ENCODE measurements at regions not wholly inside any gene's neighbourhood (a gene's known extent, or its start where the extent isn't known, plus 50 kb on each side); places are given as distances from the start of the nearest gene placed in this dataset.

DNA sequence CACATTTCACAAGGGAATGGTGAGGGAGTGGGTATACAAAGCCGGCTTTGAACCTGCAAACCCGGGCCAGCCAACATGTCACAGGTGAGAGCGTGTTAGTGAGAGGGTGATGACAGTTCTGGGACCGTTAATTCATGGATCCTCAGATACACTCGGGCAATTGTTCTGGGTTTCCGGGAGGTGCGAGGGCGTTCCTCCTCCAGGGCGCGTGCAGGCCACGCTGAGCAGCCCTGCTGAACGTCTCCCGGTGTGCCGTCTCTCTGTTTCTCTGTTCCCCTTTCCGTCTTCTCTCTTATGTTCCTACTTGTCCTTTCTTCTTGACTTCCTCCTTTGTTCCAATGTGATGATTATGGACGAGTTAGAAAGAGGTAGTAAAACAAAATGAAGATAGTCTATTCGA, 130.0 kb upstream of the GMDS start:
- ATAC-seq (ENCODE audit: low FRiP score in 2 of 2) = no peak
- TF ChIP-seq POLR2AphosphoS5 (IDR thresholded peaks at IDR 0.05) (no peak), EP300 (IDR thresholded peaks at IDR 0.05) (no peak), POLR2A (IDR thresholded peaks at IDR 0.05) (no peak)
- TF ChIP-seq, protein P1, sequence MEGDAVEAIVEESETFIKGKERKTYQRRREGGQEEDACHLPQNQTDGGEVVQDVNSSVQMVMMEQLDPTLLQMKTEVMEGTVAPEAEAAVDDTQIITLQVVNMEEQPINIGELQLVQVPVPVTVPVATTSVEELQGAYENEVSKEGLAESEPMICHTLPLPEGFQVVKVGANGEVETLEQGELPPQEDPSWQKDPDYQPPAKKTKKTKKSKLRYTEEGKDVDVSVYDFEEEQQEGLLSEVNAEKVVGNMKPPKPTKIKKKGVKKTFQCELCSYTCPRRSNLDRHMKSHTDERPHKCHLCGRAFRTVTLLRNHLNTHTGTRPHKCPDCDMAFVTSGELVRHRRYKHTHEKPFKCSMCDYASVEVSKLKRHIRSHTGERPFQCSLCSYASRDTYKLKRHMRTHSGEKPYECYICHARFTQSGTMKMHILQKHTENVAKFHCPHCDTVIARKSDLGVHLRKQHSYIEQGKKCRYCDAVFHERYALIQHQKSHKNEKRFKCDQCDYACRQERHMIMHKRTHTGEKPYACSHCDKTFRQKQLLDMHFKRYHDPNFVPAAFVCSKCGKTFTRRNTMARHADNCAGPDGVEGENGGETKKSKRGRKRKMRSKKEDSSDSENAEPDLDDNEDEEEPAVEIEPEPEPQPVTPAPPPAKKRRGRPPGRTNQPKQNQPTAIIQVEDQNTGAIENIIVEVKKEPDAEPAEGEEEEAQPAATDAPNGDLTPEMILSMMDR (IDR thresholded peaks at IDR 0.05) = no peak
- H3K9me3 ChIP-seq = no peaks in the 10 kb centered on the region
- peak in 1 of 2 donors; percentile 42 for DNase-seq
- WGBS, 2 donors = 88 to 90% methylated on average over 17 of the region's 17 CpGs
- no peak overlapping the region for H3K27ac ChIP-seq
- no peak overlapping the region for H3K4me3 ChIP-seq
- H3K36me3 ChIP-seq = no peaks in the 10 kb centered on the region
- H3K4me1 ChIP-seq = no peaks in the 10 kb centered on the region
- no peaks in the 10 kb centered on the region for H3K27me3 ChIP-seq

DNA sequence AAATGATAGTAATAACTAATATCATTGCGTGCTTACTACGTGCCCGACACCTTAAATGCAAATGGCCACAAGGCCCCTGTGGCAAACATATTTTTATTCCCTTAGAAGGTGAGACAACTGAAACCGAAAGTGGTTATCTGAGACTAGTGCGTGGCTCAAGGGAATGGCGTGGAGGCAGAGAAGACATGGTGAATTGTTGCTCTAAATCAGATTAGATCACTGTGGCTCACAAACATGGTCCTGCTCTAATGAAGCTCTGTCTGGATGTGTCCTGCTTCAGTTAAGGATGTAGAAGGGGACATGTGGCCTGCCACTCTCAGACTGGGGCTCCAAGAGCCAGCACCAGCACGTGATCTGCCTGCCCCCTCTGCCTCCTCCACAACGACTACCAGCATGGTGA, 124.2 kb upstream of the GMDS start:
- 95 to 98% methylated on average over 8 of the region's 8 CpGs for WGBS, 2 donors

DNA sequence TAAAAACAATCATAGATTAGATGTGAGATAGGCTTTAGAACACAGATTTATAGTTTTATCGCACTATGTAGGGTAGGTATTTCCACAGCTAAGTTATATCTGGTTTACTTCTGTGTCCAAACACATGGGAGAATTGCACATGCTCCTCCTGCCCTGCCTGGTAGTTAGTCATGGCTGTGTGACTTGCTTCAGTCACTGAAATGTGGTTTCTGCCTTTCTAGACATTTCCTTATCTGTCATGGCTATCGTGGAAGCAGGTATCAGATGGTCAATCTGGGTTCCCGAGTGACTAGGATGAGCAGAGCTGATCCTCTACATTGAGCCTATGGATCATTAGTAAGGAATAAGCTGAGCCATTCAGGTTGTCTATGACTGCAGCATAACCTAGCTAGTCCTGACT, 117.8 kb upstream of the GMDS start:
- H3K9me3 ChIP-seq = no peaks in the 10 kb centered on the region
- no peak overlapping the region for H3K27ac ChIP-seq
- no peaks in the 10 kb centered on the region for H3K4me1 ChIP-seq
- H3K27me3 ChIP-seq = no peaks in the 10 kb centered on the region
- TF ChIP-seq POLR2AphosphoS5 (IDR thresholded peaks at IDR 0.05) (no peak), EP300 (IDR thresholded peaks at IDR 0.05) (no peak), POLR2A (IDR thresholded peaks at IDR 0.05) (no peak)
- TF ChIP-seq, protein P1 (IDR thresholded peaks at IDR 0.05) = no peak
- no peak for ATAC-seq (ENCODE audit: low FRiP score in 2 of 2)
- no peak for DNase-seq
- WGBS, 2 donors = 32 to 60% methylated on average over 3 of the region's 3 CpGs
- H3K4me3 ChIP-seq = no peak overlapping the region
- H3K36me3 ChIP-seq = peaks cover 0 to 4% (median 0%) of the 10 kb centered on the region in 4 donors

More for the DNA sequence above, 124.2 kb upstream of the GMDS start:
- H3K27ac ChIP-seq = no peak overlapping the region
- H3K4me1 ChIP-seq = no peaks in the 10 kb centered on the region
- H3K27me3 ChIP-seq = no peaks in the 10 kb centered on the region
- no peak for TF ChIP-seq POLR2A (IDR thresholded peaks at IDR 0.05)
- H3K36me3 ChIP-seq = no peaks in the 10 kb centered on the region
- H3K9me3 ChIP-seq = no peaks in the 10 kb centered on the region
- no peak for ATAC-seq (ENCODE audit: low FRiP score in 2 of 2)
- no peak for DNase-seq
- H3K4me3 ChIP-seq = no peak overlapping the region

DNA sequence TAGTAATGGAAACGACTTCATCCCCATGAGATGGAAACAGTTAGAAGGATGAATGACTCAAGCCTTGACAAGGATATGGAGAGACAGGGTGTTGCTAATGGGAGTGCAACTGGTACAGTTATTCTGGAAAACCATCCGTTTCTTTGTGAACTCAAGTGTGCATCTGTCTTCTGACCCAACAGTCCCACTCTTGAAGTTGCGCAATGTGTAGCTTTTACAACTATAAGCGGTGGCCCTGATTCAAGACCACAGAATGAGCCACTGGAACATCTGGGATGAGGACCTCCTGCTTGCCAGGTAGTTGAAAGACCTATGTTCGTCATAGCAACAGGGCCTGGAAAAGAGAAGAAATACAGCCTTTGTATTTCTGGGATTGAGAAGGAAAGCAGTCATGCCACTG, 115.8 kb upstream of the GMDS start:
- ATAC-seq (ENCODE audit: low FRiP score in 2 of 2) (no peak), DNase-seq (no peak)
- Histone ChIP-seq H3K4me1 (no peaks in the 10 kb centered on the region), H3K9me3 (no peaks in the 10 kb centered on the region), H3K27me3 (no peaks in the 10 kb centered on the region), H3K27ac (no peak overlapping the region), H3K4me3 (no peak overlapping the region), H3K36me3 (peaks cover 0 to 4% (median 0%) of the 10 kb centered on the region in 4 donors)
- WGBS, 2 donors = 92% methylated on average over 5 of the region's 5 CpGs
- TF ChIP-seq EP300 (IDR thresholded peaks at IDR 0.05) (no peak), POLR2AphosphoS5 (IDR thresholded peaks at IDR 0.05) (no peak), POLR2A (IDR thresholded peaks at IDR 0.05) (no peak)
- TF ChIP-seq, protein P1 (IDR thresholded peaks at IDR 0.05) = no peak

DNA sequence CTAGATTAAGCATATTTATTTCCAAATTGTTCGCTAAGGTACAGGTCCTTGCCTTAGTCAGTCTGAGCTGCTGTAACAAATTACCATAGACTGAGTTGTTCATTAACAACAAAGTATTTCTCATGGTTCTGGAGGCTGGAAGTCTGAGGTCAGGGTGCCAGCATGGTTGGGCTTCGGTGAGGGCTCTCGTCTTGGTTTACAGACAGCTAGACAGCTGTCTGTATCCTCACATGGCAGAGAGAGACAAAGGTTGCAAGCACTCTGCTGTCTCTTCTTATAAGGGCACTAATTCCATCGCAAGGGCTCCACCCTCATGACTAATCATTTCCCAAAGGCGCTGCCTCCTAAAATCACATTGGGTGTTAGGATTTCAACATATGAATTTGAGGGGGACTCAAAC, 115.3 kb upstream of the GMDS start:
- Histone ChIP-seq H3K4me1 (no peaks in the 10 kb centered on the region), H3K9me3 (no peaks in the 10 kb centered on the region), H3K27me3 (no peaks in the 10 kb centered on the region), H3K4me3 (no peak overlapping the region), H3K27ac (no peak overlapping the region), H3K36me3 (peaks cover 0 to 4% (median 0%) of the 10 kb centered on the region in 4 donors)
- TF ChIP-seq POLR2AphosphoS5 (IDR thresholded peaks at IDR 0.05) (no peak), EP300 (IDR thresholded peaks at IDR 0.05) (no peak), POLR2A (IDR thresholded peaks at IDR 0.05) (no peak)
- TF ChIP-seq, protein P1 (IDR thresholded peaks at IDR 0.05) = no peak
- ATAC-seq (ENCODE audit: low FRiP score in 2 of 2) = no peak
- no peak for DNase-seq
- WGBS, 2 donors = 96 to 99% methylated on average over 5 of the region's 5 CpGs
